Endothelial cell (in vitro differentiated cells): ENCODE measurements at regions not wholly inside any gene's neighbourhood (a gene's known extent, or its start where the extent isn't known, plus 50 kb on each side); places are given as distances from the start of the nearest gene placed in this dataset.
"Not testable (repeated sequence)": the region's sequence is repeated elsewhere in the genome, so short reads cannot be mapped to it uniquely, and the experiment has no call there.

ENCODE experiments used
- DNase-seq: peaks from one replicate; pipeline ENCODE4 v3.0.0; 2021; ENCODE audit warnings: low spot score
- H3K27ac Mint-ChIP-seq: one replicate; pipeline ENCODE4 v1.8.0; 2021; ENCODE audit warnings: mixed read lengths, inconsistent platforms; ENCODE audit not compliant: unreplicated experiment
- H3K27me3 Mint-ChIP-seq: one replicate; pipeline ENCODE4 v1.8.0; 2021; ENCODE audit warnings: mild to moderate bottlenecking, moderate library complexity, mixed read lengths, inconsistent platforms; ENCODE audit not compliant: unreplicated experiment
- H3K36me3 Mint-ChIP-seq: one replicate; pipeline ENCODE4 v1.8.0; 2021; ENCODE audit warnings: mild to moderate bottlenecking, low read depth, mixed read lengths, inconsistent platforms; ENCODE audit not compliant: unreplicated experiment
- H3K4me1 Mint-ChIP-seq: one replicate; pipeline ENCODE4 v1.8.0; 2021; ENCODE audit warnings: mild to moderate bottlenecking, mixed read lengths, inconsistent platforms; ENCODE audit not compliant: unreplicated experiment
- H3K4me3 Mint-ChIP-seq: one replicate; pipeline ENCODE4 v1.8.0; 2021; ENCODE audit warnings: mild to moderate bottlenecking, mixed read lengths, inconsistent platforms; ENCODE audit not compliant: unreplicated experiment
- H3K9me3 Mint-ChIP-seq: one replicate; pipeline ENCODE4 v1.8.0; 2021; ENCODE audit warnings: mixed read lengths, inconsistent platforms; ENCODE audit not compliant: unreplicated experiment
- TF ChIP-seq, protein P1 (sequence below): fragments of 200-600 bp; sonication (generic); IDR thresholded peaks from one replicate; pipeline ENCODE4 v1.5.0; 2021; ENCODE audit warnings: antibody characterized with exemption; ENCODE audit not compliant: unreplicated experiment

DNA sequence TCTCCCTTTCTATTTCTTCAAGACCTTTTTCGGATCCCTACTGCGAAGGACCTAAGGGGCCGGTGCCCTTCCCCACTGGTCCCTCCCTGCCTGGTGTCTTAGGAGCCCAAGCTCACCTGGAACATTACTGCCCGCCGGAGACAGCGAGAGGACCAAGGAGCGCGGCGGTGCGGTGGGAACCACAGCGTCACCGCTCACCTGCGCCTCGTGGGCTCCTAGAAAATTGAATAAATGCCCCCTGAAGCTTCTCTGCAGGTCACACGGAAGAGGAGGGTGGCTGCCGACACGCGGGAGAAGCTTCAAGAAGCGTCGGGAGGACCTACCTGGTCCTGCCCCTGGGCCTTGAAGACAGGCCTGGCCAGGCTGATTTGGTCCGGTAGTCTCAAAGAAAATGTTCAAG, 65.2 kb downstream of the PPIAL4A start:
- no peaks in the 10 kb centered on the region for H3K4me1 Mint-ChIP-seq
- DNase-seq, result no peak
- no peak overlapping the region for H3K4me3 Mint-ChIP-seq
- no peaks in the 10 kb centered on the region for H3K27me3 Mint-ChIP-seq
- peaks cover 5% of the 10 kb centered on the region for H3K36me3 Mint-ChIP-seq
- no peaks in the 10 kb centered on the region for H3K9me3 Mint-ChIP-seq
- TF ChIP-seq, protein P1, sequence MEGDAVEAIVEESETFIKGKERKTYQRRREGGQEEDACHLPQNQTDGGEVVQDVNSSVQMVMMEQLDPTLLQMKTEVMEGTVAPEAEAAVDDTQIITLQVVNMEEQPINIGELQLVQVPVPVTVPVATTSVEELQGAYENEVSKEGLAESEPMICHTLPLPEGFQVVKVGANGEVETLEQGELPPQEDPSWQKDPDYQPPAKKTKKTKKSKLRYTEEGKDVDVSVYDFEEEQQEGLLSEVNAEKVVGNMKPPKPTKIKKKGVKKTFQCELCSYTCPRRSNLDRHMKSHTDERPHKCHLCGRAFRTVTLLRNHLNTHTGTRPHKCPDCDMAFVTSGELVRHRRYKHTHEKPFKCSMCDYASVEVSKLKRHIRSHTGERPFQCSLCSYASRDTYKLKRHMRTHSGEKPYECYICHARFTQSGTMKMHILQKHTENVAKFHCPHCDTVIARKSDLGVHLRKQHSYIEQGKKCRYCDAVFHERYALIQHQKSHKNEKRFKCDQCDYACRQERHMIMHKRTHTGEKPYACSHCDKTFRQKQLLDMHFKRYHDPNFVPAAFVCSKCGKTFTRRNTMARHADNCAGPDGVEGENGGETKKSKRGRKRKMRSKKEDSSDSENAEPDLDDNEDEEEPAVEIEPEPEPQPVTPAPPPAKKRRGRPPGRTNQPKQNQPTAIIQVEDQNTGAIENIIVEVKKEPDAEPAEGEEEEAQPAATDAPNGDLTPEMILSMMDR, result no peak
- H3K27ac Mint-ChIP-seq, result no peak overlapping the region

DNA sequence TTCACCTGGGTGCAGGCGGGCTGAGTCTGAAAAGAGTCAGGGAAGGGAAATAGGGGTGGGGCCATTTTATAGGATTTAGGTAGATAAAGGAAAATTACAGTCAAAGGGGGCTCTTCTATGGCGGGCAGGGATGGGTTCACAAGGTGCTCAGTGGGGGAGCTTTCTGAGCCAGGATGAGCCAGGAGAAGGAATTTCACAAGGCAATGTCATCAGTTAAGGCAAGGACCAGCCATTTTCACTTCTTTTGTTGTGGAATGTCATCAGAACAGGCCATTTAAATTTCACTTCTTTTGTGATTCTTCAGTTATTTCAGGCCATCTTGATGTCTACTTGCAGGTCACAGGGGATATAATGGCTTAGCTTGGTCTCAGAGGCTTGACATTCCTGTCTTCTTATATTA, 66.4 kb downstream of the PPIAL4A start:
- H3K27ac Mint-ChIP-seq, H3K9me3 Mint-ChIP-seq, H3K4me1 Mint-ChIP-seq, H3K4me3 Mint-ChIP-seq, H3K36me3 Mint-ChIP-seq, DNase-seq, H3K27me3 Mint-ChIP-seq: not testable (repeated sequence)

DNA sequence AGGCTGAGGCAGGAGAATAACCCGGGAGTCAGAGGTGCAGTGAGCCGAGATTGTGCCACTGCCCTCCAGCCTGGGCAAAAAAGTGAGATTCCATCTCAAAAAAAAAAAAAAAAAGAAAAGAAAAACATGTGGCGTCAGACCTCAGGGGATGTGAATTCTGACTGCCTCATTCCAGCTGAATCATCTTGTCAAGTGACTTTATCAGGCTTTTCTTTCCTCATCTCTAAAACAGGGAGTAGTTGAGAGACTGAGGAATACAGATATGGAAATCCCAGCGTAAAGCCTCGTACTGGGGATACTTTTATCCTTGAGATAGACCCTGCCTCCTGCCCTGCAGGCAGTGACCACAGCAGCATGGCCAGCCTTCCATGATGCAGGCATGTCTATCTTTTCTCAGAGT, 76.4 kb downstream of the PPIAL4A start:
- not testable (repeated sequence) for H3K4me1 Mint-ChIP-seq, H3K9me3 Mint-ChIP-seq, DNase-seq, H3K4me3 Mint-ChIP-seq, H3K27ac Mint-ChIP-seq, H3K36me3 Mint-ChIP-seq, H3K27me3 Mint-ChIP-seq

DNA sequence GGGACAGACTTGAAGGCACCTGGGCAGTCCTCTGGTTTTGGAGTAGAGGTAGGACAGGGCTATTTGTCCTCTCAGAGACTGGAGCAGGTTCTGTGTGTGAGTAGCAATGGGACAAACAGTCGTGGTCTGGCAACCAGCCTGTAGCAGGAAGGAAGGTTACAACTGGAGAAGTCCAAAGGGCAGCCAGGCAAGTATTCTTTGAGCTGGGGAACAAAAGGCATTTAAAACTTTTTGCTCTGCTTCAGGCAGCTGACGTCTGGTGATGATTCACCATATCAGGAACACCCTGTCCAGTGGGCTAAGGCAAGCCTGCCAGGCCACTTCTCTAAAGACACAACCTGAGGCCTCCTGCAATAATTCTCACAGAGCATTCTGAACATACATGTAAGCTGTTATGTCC, 83.3 kb downstream of the PPIAL4A start:
- DNase-seq, H3K36me3 Mint-ChIP-seq, H3K9me3 Mint-ChIP-seq, H3K27ac Mint-ChIP-seq, H3K4me1 Mint-ChIP-seq, H3K4me3 Mint-ChIP-seq, H3K27me3 Mint-ChIP-seq: not testable (repeated sequence)

DNA sequence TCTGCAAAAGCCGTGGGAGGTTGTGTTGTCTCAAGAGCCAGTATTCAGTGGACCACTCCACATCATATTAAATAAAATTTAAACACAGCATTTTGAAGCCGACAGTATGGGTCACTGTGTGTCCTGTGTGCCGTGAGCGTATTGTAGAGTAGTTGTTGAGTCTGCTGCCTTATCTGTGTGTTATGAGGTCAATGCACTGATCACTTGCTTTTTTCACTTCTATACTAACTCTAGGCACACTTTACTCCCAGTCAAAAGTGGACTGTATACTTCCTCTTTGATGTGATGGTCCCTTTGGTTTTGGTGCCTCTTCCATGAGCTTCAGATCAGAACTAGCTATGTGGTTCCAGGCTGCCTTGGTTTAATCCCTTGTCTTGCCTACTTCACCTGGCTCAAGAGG, 84.3 kb downstream of the PPIAL4A start:
- not testable (repeated sequence) for DNase-seq, H3K4me1 Mint-ChIP-seq, H3K4me3 Mint-ChIP-seq, H3K27me3 Mint-ChIP-seq, H3K27ac Mint-ChIP-seq, H3K9me3 Mint-ChIP-seq, H3K36me3 Mint-ChIP-seq

DNA sequence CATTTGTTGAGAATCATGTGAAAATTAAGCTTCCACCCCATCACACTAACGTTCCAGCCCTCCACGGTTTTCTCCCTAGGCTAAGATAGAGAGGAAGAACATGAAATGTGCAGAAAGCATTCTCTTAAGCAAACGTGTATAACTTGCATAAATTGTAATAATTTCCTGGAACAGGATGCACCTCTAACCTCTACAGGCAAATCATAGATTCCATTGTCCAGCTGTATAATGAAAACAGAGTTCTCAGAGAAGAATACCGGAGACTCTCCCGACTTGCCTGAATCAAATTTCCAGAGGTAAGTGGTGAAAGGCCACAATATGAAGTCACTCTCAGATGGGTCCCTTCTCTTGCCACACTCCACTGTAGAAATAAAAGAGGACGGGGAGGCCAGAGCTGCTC, 87.7 kb downstream of the PPIAL4A start:
- not testable (repeated sequence) for DNase-seq, H3K4me1 Mint-ChIP-seq, H3K4me3 Mint-ChIP-seq, H3K9me3 Mint-ChIP-seq, H3K27ac Mint-ChIP-seq, H3K36me3 Mint-ChIP-seq, H3K27me3 Mint-ChIP-seq

DNA sequence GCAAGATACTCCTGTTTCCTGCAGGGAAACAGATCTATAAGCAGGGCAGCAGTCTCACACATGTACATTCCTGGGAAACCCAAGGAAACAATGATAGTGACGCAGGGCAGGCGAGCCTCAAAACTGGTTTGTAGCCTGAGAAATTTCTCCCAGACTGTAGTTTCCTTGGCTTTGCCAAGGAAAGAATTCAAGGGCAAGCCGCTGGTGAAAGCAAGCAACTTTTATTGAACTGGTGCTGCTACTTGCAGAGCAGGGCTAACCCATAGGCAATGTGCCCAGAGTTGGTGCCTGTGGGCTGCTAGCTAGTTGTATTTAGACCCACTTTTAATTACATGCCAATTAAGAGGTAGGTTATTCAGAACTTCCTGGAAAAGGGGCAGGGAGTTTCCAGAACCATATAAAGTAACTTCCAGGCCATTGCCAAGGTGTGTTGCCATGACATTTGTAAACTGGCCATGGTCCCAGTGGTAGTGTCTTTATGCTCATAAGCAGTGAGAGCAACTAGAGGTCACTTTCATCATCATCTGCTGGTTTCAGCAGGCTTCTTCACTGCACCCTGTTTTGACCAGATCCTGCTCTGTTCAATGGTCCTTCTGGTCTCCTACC, 92.0 kb downstream of the PPIAL4A start:
- H3K9me3 Mint-ChIP-seq, H3K4me3 Mint-ChIP-seq, H3K4me1 Mint-ChIP-seq, H3K36me3 Mint-ChIP-seq, DNase-seq, H3K27me3 Mint-ChIP-seq, H3K27ac Mint-ChIP-seq: not testable (repeated sequence)

DNA sequence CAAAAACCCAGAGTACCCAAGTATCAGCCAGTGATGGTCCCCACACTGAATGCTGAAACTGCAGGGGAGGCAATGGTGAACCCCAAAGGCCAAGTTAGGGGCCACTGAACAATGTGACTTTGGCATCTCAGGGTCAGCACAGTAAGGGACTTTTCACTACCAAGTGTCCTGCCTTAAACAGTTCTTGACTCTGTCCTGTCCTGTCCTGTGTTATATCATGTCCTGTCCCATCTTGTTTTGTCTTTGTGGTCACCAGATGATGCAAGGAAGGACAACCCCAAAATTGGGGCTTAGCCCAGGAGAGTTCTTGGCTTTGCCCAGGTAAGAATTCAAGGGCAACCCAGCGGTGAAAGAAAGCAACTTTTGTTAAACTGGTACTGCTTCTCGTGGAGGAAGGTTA, 105.0 kb downstream of the PPIAL4A start:
- not testable (repeated sequence) for H3K9me3 Mint-ChIP-seq, DNase-seq, H3K4me1 Mint-ChIP-seq, H3K4me3 Mint-ChIP-seq, H3K36me3 Mint-ChIP-seq, H3K27me3 Mint-ChIP-seq, H3K27ac Mint-ChIP-seq

DNA sequence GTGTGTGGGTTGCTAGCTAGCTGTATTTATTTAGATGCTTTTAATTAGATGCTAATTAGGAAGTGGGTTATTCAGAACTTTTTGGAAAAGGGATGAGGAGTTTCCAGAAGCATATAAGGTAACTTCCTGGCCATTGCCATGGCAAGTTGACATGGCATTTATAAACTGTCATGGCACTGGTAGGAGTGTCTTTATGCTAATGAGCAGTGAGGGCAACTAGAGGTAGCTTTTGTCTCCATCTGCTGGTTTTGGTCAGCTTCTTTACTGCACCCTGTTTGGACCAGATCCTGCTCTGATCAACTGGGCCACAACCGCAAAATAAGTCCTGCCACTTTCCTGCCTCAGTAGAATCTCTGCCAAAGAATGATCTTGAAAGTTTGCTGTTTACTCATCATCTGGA, 105.5 kb downstream of the PPIAL4A start:
- H3K27me3 Mint-ChIP-seq, H3K36me3 Mint-ChIP-seq, H3K4me1 Mint-ChIP-seq, H3K4me3 Mint-ChIP-seq, DNase-seq, H3K27ac Mint-ChIP-seq, H3K9me3 Mint-ChIP-seq: not testable (repeated sequence)

DNA sequence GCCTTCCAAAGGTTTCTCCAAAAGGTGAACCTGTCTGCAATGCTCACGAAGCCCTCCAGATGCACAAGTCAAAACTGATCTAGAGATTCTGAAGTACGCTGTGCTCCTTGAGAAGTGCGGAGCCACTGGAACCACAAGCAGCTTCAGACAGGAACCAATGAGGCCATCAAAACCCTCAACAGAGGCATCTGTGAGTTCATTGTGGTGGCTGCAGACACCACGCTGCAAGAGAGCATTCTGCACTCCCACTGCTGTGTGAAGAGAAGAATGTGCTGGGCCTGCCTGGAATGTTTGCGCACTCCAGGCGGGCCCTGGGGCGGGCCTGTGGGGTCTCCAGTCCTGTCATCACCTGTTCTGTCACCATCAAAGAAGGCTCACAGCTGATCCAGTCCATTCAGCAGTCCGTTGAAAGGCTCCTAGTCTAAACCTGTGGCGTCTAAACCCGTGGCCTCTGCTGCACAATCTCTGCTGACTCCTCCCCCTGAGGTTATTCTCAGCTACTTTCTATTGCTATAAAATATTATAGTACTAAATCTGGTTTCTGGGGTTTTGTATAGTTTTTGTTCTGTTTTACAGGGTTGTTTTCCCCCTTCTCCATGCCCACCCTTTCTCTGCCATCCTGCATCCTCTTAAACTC, 111.6 kb downstream of the PPIAL4A start:
- not testable (repeated sequence) for H3K27ac Mint-ChIP-seq, H3K9me3 Mint-ChIP-seq, H3K4me3 Mint-ChIP-seq, H3K4me1 Mint-ChIP-seq, H3K27me3 Mint-ChIP-seq, DNase-seq, H3K36me3 Mint-ChIP-seq

DNA sequence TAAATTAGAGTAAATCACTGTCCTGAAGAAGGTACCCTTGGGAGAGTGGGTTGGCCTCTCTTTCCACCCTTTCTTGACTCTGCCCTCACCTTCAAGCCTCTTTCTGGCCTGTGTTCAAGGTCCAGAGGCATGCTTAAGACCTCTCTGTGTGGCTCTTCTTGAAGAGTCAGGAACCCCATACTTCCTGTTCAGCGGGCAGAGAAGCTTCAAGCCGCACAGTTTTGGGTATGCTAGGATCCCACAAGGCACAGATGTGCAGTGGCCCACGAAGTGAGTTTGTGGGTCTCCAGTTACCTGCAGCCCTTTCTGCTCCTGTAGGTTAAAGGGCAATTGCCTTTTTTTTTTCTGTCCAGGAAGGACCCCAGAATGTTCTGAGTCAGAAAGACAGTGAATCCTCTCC, 113.7 kb downstream of the PPIAL4A start:
- not testable (repeated sequence) for DNase-seq, H3K27ac Mint-ChIP-seq, H3K27me3 Mint-ChIP-seq, H3K36me3 Mint-ChIP-seq, H3K4me1 Mint-ChIP-seq, H3K9me3 Mint-ChIP-seq, H3K4me3 Mint-ChIP-seq

DNA sequence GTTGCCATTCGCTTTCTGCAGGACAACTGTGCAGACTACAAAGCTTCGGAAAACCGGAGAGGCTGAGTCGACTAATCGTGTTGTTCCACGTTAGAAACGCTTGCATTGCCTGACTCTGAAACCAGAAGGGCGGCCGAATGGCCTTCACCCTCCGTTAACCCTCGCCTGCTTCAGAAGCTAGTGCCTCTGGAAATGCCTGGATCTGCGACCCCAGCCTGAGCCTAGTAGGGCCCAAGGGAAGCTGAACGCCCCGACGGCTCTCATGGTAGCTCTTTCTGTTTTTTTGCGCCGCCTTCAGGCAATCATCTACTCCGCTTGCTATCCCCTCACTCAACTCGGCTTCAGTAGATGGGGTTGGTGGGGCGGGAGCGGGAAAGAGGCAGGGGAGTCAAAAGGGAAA, 117.3 kb downstream of the PPIAL4A start:
- not testable (repeated sequence) for H3K36me3 Mint-ChIP-seq, H3K27ac Mint-ChIP-seq, H3K9me3 Mint-ChIP-seq, H3K4me3 Mint-ChIP-seq, H3K4me1 Mint-ChIP-seq, H3K27me3 Mint-ChIP-seq
- peak; percentile 27 for DNase-seq
